PFSK-1 (cell line): ENCODE measurements at regions not wholly inside any gene's neighbourhood (a gene's known extent, or its start where the extent isn't known, plus 50 kb on each side); places are given as distances from the start of the nearest gene placed in this dataset.

Experiments
- FOXP2 ChIP-seq: optimal IDR thresholded peaks from 2 replicates; pipeline ENCODE3; 2011; ENCODE audit warnings: borderline replicate concordance, control low read depth, inconsistent platforms; ENCODE audit not compliant: insufficient read depth; ENCODE audit errors: extremely low read length, extremely low read depth
- POLR2AphosphoS5 ChIP-seq: IDR thresholded peaks from 2 replicates; pipeline ENCODE4 v1.6.1; 2012; ENCODE audit warnings: low read depth, mild to moderate bottlenecking, control low read depth, low read length, moderate library complexity
- SIN3A ChIP-seq: IDR thresholded peaks from 2 replicates; pipeline ENCODE4 v1.6.1; 2012; ENCODE audit warnings: mild to moderate bottlenecking, low read length, moderate library complexity, borderline replicate concordance; ENCODE audit not compliant: insufficient read depth
- TAF1 ChIP-seq: IDR thresholded peaks from 2 replicates; pipeline ENCODE4 v1.6.1; 2012; ENCODE audit warnings: low read length, control low read depth, borderline replicate concordance; ENCODE audit not compliant: insufficient read depth
- TF ChIP-seq, protein P1 (sequence below), 2 experiments: IDR thresholded peaks; 2 replicates each; pipeline versions ENCODE4 v1.6.1 to v1.8.0; 2011 to 2012; ENCODE audit warnings: low read depth in 2 of 2, low read length in 2 of 2, control low read depth in 1 of 2, inconsistent platforms in 1 of 2, mild to moderate bottlenecking in 1 of 2, moderate library complexity in 1 of 2; ENCODE audit not compliant: insufficient read depth in 1 of 2

DNA sequence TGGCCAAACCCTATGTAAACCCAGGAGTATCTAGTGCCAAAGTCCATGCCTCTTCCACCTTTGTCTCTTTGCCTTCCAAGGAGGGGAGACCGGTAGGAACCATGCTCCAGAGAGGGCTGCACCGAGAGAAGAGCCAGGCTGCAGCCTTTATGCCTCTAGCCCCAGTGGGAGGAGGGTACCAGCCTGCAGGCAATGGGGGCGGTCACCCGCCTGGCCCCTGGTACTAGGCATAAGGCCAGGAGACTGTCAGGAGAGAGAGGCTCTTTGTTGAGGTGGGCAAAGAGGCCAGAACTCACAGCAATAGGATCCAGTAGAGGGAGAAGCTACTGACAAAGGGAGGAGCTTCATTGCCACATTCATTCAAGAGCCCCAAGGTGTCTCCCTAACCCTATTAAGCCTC is 146.6 kb upstream of the PDE1C start:
- TF ChIP-seq POLR2AphosphoS5 (no peak), TAF1 (no peak), SIN3A (no peak), FOXP2 (no peak)
- TF ChIP-seq, protein P1, sequence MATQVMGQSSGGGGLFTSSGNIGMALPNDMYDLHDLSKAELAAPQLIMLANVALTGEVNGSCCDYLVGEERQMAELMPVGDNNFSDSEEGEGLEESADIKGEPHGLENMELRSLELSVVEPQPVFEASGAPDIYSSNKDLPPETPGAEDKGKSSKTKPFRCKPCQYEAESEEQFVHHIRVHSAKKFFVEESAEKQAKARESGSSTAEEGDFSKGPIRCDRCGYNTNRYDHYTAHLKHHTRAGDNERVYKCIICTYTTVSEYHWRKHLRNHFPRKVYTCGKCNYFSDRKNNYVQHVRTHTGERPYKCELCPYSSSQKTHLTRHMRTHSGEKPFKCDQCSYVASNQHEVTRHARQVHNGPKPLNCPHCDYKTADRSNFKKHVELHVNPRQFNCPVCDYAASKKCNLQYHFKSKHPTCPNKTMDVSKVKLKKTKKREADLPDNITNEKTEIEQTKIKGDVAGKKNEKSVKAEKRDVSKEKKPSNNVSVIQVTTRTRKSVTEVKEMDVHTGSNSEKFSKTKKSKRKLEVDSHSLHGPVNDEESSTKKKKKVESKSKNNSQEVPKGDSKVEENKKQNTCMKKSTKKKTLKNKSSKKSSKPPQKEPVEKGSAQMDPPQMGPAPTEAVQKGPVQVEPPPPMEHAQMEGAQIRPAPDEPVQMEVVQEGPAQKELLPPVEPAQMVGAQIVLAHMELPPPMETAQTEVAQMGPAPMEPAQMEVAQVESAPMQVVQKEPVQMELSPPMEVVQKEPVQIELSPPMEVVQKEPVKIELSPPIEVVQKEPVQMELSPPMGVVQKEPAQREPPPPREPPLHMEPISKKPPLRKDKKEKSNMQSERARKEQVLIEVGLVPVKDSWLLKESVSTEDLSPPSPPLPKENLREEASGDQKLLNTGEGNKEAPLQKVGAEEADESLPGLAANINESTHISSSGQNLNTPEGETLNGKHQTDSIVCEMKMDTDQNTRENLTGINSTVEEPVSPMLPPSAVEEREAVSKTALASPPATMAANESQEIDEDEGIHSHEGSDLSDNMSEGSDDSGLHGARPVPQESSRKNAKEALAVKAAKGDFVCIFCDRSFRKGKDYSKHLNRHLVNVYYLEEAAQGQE (IDR thresholded peaks at IDR 0.05; ENCODE audit: insufficient read depth in 1 of 2, low read depth in 2 of 2, low read length in 2 of 2): no peak

DNA sequence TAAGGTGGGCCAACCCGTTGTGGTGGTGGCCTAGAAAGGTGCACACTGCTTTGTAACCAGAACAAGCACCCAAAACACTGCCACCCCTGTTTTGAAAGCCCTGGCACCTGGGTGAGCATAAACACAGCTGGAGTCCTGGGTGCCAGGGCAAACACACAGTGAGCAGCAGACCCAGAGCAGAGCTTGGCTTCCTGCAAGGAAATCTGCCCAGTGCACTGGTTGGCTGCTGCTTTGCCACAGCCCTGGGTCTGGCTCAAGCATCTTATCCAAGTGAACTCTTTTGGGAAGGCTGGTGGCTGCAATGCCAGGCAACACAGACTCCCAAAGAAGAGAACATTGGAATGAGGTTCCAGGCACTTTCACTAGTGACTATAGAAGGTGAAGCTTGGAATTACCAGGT is 145.5 kb upstream of the PDE1C start:
- TF ChIP-seq SIN3A (no peak), POLR2AphosphoS5 (no peak), TAF1 (no peak), FOXP2 (no peak)
- TF ChIP-seq, protein P1 (IDR thresholded peaks at IDR 0.05; ENCODE audit: insufficient read depth in 1 of 2, low read depth in 2 of 2, low read length in 2 of 2): no peak

DNA sequence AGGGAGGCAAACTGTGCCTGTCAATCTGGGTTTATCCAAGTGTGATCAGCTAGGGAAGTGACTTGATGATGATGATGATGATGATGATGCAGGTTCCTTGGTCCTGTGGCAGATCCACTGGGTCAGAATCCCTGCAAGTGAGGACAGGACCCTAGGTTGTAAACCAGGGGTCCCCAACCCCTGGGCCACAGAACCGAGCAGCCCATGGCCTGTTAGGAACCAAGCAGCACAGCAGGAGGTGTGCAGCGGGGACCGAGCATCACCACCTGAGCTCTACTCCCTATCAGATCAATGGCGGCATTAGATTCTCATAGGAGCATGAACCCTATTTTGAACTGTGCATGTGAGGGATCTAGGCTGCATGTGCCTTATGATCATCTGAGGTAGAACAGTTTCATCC is 144.7 kb upstream of the PDE1C start:
- no peak for TF ChIP-seq FOXP2
- TF ChIP-seq TAF1: no peak
- no peak for TF ChIP-seq SIN3A
- no peak for TF ChIP-seq POLR2AphosphoS5
- TF ChIP-seq, protein P1 (IDR thresholded peaks at IDR 0.05; ENCODE audit: insufficient read depth in 1 of 2, low read depth in 2 of 2, low read length in 2 of 2): no peak

- TF ChIP-seq, protein P1 (IDR thresholded peaks at IDR 0.05; ENCODE audit: insufficient read depth in 1 of 2, low read depth in 2 of 2, low read length in 2 of 2): no peak
- TF ChIP-seq TAF1: no peak
- TF ChIP-seq FOXP2: no peak
- no peak for TF ChIP-seq SIN3A
- TF ChIP-seq POLR2AphosphoS5: no peak
Measured at GRCh38 chr7:32212321-32212720, 142.1 kb upstream of the PDE1C start.

DNA sequence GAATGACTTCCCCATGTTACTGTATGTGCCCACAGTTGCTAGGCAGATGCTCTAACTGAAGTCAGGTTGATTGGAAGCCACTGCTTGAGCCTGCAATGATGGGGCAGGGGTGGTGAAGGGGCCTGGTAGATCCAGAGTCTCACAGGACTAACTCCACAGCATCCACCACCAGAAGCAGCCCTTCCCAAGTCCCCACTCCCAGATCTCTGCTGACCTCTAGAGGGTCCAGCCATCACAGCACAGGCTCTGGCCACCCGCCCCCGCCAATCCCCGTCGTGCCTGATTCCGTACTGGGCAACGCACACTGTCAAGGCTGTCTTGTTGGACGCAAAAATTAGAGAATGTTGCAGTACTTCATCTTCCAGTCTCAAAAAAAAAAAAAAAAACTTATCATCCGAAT is 136.8 kb upstream of the PDE1C start:
- TF ChIP-seq POLR2AphosphoS5: no peak
- TF ChIP-seq FOXP2: no peak
- TF ChIP-seq TAF1: no peak
- no peak for TF ChIP-seq SIN3A
- TF ChIP-seq, protein P1 (IDR thresholded peaks at IDR 0.05; ENCODE audit: insufficient read depth in 1 of 2, low read depth in 2 of 2, low read length in 2 of 2): no peak
